ENCODE measurements at regions not wholly inside any gene's neighbourhood (a gene's known extent, or its start where the extent isn't known, plus 50 kb on each side); places are given as distances from the start of the nearest gene placed in this dataset.

- Histone ChIP-seq H4K20me1 (ENCODE audit: insufficient read depth, low read length, poor library complexity, severe bottlenecking) (no peaks in the 10 kb centered on the region), H3K79me2 (ENCODE audit: insufficient read depth, low read length) (no peaks in the 10 kb centered on the region), H3K27me3 (ENCODE audit: insufficient read depth, low read length, poor library complexity, severe bottlenecking) (no peaks in the 10 kb centered on the region), H3K36me3 (ENCODE audit: insufficient read depth, low read length) (no peaks in the 10 kb centered on the region), H3K4me3 (ENCODE audit: low read length, poor library complexity, severe bottlenecking) (no peak overlapping the region), H3K4me1 (ENCODE audit: insufficient read depth, low read length, poor library complexity, severe bottlenecking) (no peaks in the 10 kb centered on the region), H3F3A (ENCODE audit: low read depth) (no peaks in the 10 kb centered on the region), H2AFZ (ENCODE audit: low read length) (no peak overlapping the region), H3K9me2 (replicated peaks; ENCODE audit: low read depth, low read length) (no peaks in the 10 kb centered on the region), H3K4me2 (ENCODE audit: low read depth, low read length, poor library complexity, severe bottlenecking) (no peak overlapping the region), H3K9ac (ENCODE audit: low read depth, low read length, poor library complexity, severe bottlenecking) (no peak overlapping the region), H3K9me3 (ENCODE audit: insufficient read depth, low read depth, low read length) (no peaks in the 10 kb centered on the region)
- TF ChIP-seq EZH2phosphoT487 (IDR thresholded peaks at IDR 0.05; ENCODE audit: borderline replicate concordance) (no peak), CTCF (conservative IDR thresholded peaks at IDR 0.05; ENCODE audit: low read length) (no peak)
These were observed 59.7 kb upstream of the PHLPP1 start for GRCh38 chr18:62655520-62656219.

DNA sequence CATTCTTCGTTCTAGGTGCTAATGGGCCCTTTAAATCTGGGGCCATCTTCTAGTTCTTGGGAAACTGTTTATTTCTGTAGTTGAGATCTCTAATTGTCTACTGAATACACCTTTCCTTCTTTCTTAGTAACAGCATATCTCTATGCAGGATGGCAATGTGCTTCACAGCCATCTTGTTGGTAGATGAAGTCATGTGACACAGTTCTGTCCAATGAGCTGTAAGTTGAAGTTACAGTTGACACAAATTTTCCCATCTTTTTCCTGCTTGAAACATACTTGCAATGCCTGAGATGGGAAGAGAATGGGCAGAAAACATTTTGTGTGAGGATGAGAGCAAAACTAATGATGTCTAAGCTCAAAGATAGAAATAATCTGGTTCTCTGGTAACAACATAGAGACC is 57.3 kb upstream of the PHLPP1 start:
- Histone ChIP-seq H3K4me2 (ENCODE audit: low read depth, low read length, poor library complexity, severe bottlenecking) (no peak overlapping the region), H3K9ac (ENCODE audit: low read depth, low read length, poor library complexity, severe bottlenecking) (no peak overlapping the region), H4K20me1 (ENCODE audit: insufficient read depth, low read length, poor library complexity, severe bottlenecking) (no peaks in the 10 kb centered on the region), H3F3A (ENCODE audit: low read depth) (no peaks in the 10 kb centered on the region), H3K4me3 (ENCODE audit: low read length, poor library complexity, severe bottlenecking) (no peak overlapping the region), H3K27me3 (ENCODE audit: insufficient read depth, low read length, poor library complexity, severe bottlenecking) (no peaks in the 10 kb centered on the region), H3K36me3 (ENCODE audit: insufficient read depth, low read length) (no peaks in the 10 kb centered on the region), H3K4me1 (ENCODE audit: insufficient read depth, low read length, poor library complexity, severe bottlenecking) (no peaks in the 10 kb centered on the region), H3K9me2 (replicated peaks; ENCODE audit: low read depth, low read length) (no peaks in the 10 kb centered on the region), H3K9me3 (ENCODE audit: insufficient read depth, low read depth, low read length) (no peaks in the 10 kb centered on the region), H2AFZ (ENCODE audit: low read length) (peak overlapping the region; percentile 80; the same call in 1 of the 2 replicates), H3K79me2 (ENCODE audit: insufficient read depth, low read length) (no peaks in the 10 kb centered on the region)
- TF ChIP-seq CTCF (conservative IDR thresholded peaks at IDR 0.05; ENCODE audit: low read length): no peak
- no peak for TF ChIP-seq EZH2phosphoT487 (IDR thresholded peaks at IDR 0.05; ENCODE audit: borderline replicate concordance)

DNA sequence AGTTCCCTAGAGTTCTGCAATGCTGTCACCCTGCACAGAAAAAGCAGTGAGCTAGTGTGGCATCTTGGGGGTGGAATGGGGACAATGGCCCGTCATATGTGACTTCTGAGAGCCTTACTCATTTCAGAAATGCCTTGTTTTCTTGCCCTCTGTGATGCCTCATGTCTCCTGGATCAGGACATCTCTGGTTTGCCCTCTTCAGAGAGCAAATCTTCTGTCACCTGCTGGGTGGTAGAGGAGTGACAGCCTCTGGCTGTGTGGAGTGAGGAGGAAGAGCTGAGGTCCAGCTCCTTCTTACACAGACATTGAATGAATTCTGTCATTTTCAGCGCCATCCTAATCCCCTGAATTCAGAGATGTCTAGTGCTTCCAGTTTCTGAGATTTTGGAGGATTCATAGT is 55.6 kb upstream of the PHLPP1 start:
- Histone ChIP-seq H2AFZ (ENCODE audit: low read length) (no peak overlapping the region), H3K27me3 (ENCODE audit: insufficient read depth, low read length, poor library complexity, severe bottlenecking) (no peaks in the 10 kb centered on the region), H3K4me3 (ENCODE audit: low read length, poor library complexity, severe bottlenecking) (no peak overlapping the region)

More for the DNA sequence above, 55.6 kb upstream of the PHLPP1 start:
- Histone ChIP-seq H3K4me1 (ENCODE audit: insufficient read depth, low read length, poor library complexity, severe bottlenecking) (no peaks in the 10 kb centered on the region), H3K4me2 (ENCODE audit: low read depth, low read length, poor library complexity, severe bottlenecking) (no peak overlapping the region), H3K36me3 (ENCODE audit: insufficient read depth, low read length) (no peaks in the 10 kb centered on the region), H3F3A (ENCODE audit: low read depth) (no peaks in the 10 kb centered on the region), H3K9ac (ENCODE audit: low read depth, low read length, poor library complexity, severe bottlenecking) (no peak overlapping the region), H3K9me3 (ENCODE audit: insufficient read depth, low read depth, low read length) (no peaks in the 10 kb centered on the region), H3K9me2 (replicated peaks; ENCODE audit: low read depth, low read length) (no peaks in the 10 kb centered on the region), H4K20me1 (ENCODE audit: insufficient read depth, low read length, poor library complexity, severe bottlenecking) (no peaks in the 10 kb centered on the region), H3K79me2 (ENCODE audit: insufficient read depth, low read length) (no peaks in the 10 kb centered on the region)
- TF ChIP-seq EZH2phosphoT487 (IDR thresholded peaks at IDR 0.05; ENCODE audit: borderline replicate concordance): no peak
- no peak; the same call in 1 of the 2 replicates for TF ChIP-seq CTCF (conservative IDR thresholded peaks at IDR 0.05; ENCODE audit: low read length)

Measured in Loucy (cell line).